ENCODE measurements at regions not wholly inside any gene's neighbourhood (a gene's known extent, or its start where the extent isn't known, plus 50 kb on each side); places are given as distances from the start of the nearest gene placed in this dataset.

- no peak for FAIRE-seq
- Histone ChIP-seq H3K4me3 (ENCODE audit: low read length in 3 of 3) (no peak overlapping the region), H3K27ac (ENCODE audit: low read depth in 2 of 2, low read length in 2 of 2) (no peak overlapping the region), H3K27me3 (ENCODE audit: control insufficient read depth, insufficient read depth, low read length) (no peaks in the 10 kb centered on the region), H3K36me3 (ENCODE audit: control insufficient read depth in 2 of 3, insufficient read depth in 3 of 3, low read length in 3 of 3) (no peaks in the 10 kb centered on the region), H3K9ac (ENCODE audit: low read length in 3 of 3) (no peak overlapping the region), H3K9me3 (ENCODE audit: control insufficient read depth in 2 of 3, insufficient read depth in 1 of 3, low read length in 3 of 3) (no peaks in the 10 kb centered on the region), H3K4me1 (ENCODE audit: control insufficient read depth in 2 of 3, insufficient read depth in 2 of 3, low read depth in 1 of 3, low read length in 3 of 3) (no peaks in the 10 kb centered on the region)
- DNase-seq: no peak
- intact Hi-C loops (cut with DNase I): no loop called here
- TF ChIP-seq CTCF (IDR thresholded peaks at IDR 0.05; ENCODE audit: borderline replicate concordance, extremely low read depth, insufficient read depth): no peak
Measured at GRCh38 chr1:189500778-189501177, 976.9 kb downstream of the BRINP3 start.

GRCh38 chr1:189510827-189511226, 966.8 kb downstream of the BRINP3 start:
- FAIRE-seq (no peak), DNase-seq (no peak)
- no peaks in the 10 kb centered on the region for H3K4me1 ChIP-seq (ENCODE audit: control insufficient read depth in 2 of 3, insufficient read depth in 2 of 3, low read depth in 1 of 3, low read length in 3 of 3)
- no peak overlapping the region for H3K4me3 ChIP-seq (ENCODE audit: low read length in 3 of 3)
- H3K9me3 ChIP-seq (ENCODE audit: control insufficient read depth in 2 of 3, insufficient read depth in 1 of 3, low read length in 3 of 3): no peaks in the 10 kb centered on the region
- H3K27ac ChIP-seq (ENCODE audit: low read depth in 2 of 2, low read length in 2 of 2): no peak overlapping the region
- H3K27me3 ChIP-seq (ENCODE audit: control insufficient read depth, insufficient read depth, low read length): no peaks in the 10 kb centered on the region
- no peak for TF ChIP-seq CTCF (IDR thresholded peaks at IDR 0.05; ENCODE audit: borderline replicate concordance, extremely low read depth, insufficient read depth)
- H3K36me3 ChIP-seq (ENCODE audit: control insufficient read depth in 2 of 3, insufficient read depth in 3 of 3, low read length in 3 of 3): no peaks in the 10 kb centered on the region
- intact Hi-C loops (cut with DNase I): no loop called here
- H3K9ac ChIP-seq (ENCODE audit: low read length in 3 of 3): no peak overlapping the region

- Histone ChIP-seq H3K36me3 (ENCODE audit: control insufficient read depth in 2 of 3, insufficient read depth in 3 of 3, low read length in 3 of 3) (no peaks in the 10 kb centered on the region), H3K27ac (ENCODE audit: low read depth in 2 of 2, low read length in 2 of 2) (no peak overlapping the region), H3K9ac (ENCODE audit: low read length in 3 of 3) (no peak overlapping the region), H3K4me3 (ENCODE audit: low read length in 3 of 3) (no peak overlapping the region), H3K27me3 (ENCODE audit: control insufficient read depth, insufficient read depth, low read length) (no peaks in the 10 kb centered on the region), H3K9me3 (ENCODE audit: control insufficient read depth in 2 of 3, insufficient read depth in 1 of 3, low read length in 3 of 3) (no peaks in the 10 kb centered on the region), H3K4me1 (ENCODE audit: control insufficient read depth in 2 of 3, insufficient read depth in 2 of 3, low read depth in 1 of 3, low read length in 3 of 3) (no peaks in the 10 kb centered on the region)
- no peak for TF ChIP-seq CTCF (IDR thresholded peaks at IDR 0.05; ENCODE audit: borderline replicate concordance, extremely low read depth, insufficient read depth)
- peak in 1 of 5 donors; percentile 43 for DNase-seq
- FAIRE-seq: no peak
- intact Hi-C loops (cut with DNase I): no loop called here
Measured at GRCh38 chr1:189513091-189513490, 964.6 kb downstream of the BRINP3 start.

- intact Hi-C loops (cut with DNase I): no loop called here
- no peaks in the 10 kb centered on the region for H3K9me3 ChIP-seq (ENCODE audit: control insufficient read depth in 2 of 3, insufficient read depth in 1 of 3, low read length in 3 of 3)
- no peak overlapping the region for H3K27ac ChIP-seq (ENCODE audit: low read depth in 2 of 2, low read length in 2 of 2)
- TF ChIP-seq CTCF (IDR thresholded peaks at IDR 0.05; ENCODE audit: borderline replicate concordance, extremely low read depth, insufficient read depth): no peak
- H3K36me3 ChIP-seq (ENCODE audit: control insufficient read depth in 2 of 3, insufficient read depth in 3 of 3, low read length in 3 of 3): no peaks in the 10 kb centered on the region
- no peaks in the 10 kb centered on the region for H3K4me1 ChIP-seq (ENCODE audit: control insufficient read depth in 2 of 3, insufficient read depth in 2 of 3, low read depth in 1 of 3, low read length in 3 of 3)
- H3K27me3 ChIP-seq (ENCODE audit: control insufficient read depth, insufficient read depth, low read length): no peaks in the 10 kb centered on the region
- no peak overlapping the region for H3K9ac ChIP-seq (ENCODE audit: low read length in 3 of 3)
- FAIRE-seq (no peak), DNase-seq (peak in 1 of 5 donors; percentile 24)
- no peak overlapping the region for H3K4me3 ChIP-seq (ENCODE audit: low read length in 3 of 3)
Measured at GRCh38 chr1:189522441-189522840, 955.2 kb downstream of the BRINP3 start.
